B cell (primary cell): ENCODE measurements at regions not wholly inside any gene's neighbourhood (a gene's known extent, or its start where the extent isn't known, plus 50 kb on each side); places are given as distances from the start of the nearest gene placed in this dataset.

ENCODE experiments used
- ATAC-seq: fragments of 200-7000 bp; cut with Tn5 transposase; one replicate; pipeline ENCODE4 v1.10.0; 2021; ENCODE audit warnings: low read depth, mild to moderate bottlenecking, moderate number of reproducible peaks, moderate library complexity
- CTCF ChIA-PET: fragments of 350-600 bp; sonication (Branson Sonifier 250); formaldehyde crosslinking; loops from one replicate; lab custom pipeline; 2021; ENCODE audit warnings: antibody characterized with exemption, inconsistent platforms; lab: Charles Lee
- POLR2A ChIA-PET: fragments of 350-600 bp; sonication (Branson Sonifier 250); formaldehyde crosslinking; loops from one replicate; lab custom pipeline; 2021; ENCODE audit warnings: antibody characterized with exemption; lab: Charles Lee
- DNase-seq: peaks from one replicate; pipeline ENCODE4 v3.0.0; 2013
- H2AFZ ChIP-seq: 2 replicates; pipeline ENCODE4 v1.6.1; 2012; ENCODE audit warnings: mild to moderate bottlenecking, low read depth, low read length; ENCODE audit not compliant: insufficient read depth, poor library complexity, severe bottlenecking
- H3K27ac ChIP-seq, 2 donors: 1 replicate in 1 of 2; 2 replicates in 1 of 2; pipeline ENCODE4 v1.5.1; 2012 to 2013; ENCODE audit warnings: low read length in 2 of 2, mild to moderate bottlenecking in 2 of 2, moderate library complexity in 1 of 2
- H3K27me3 ChIP-seq, 4 experiments: fragments of 200-600 bp in 1 of 4; sonication (generic) in 1 of 4; replicated peaks in 1 of 4; 1 replicate in 2 of 4; 2 replicates in 2 of 4; pipeline versions ENCODE4 v1.6.1 to v1.7.0; 2013 to 2016; ENCODE audit warnings: low read length in 3 of 4, mild to moderate bottlenecking in 2 of 4, mixed read lengths in 1 of 4, moderate library complexity in 1 of 4; ENCODE audit not compliant: insufficient read depth in 4 of 4, control insufficient read depth in 3 of 4; ENCODE audit errors: control extremely low read depth in 1 of 4
- H3K36me3 ChIP-seq, 2 experiments: replicated peaks in 1 of 2; 1 replicate in 1 of 2; 2 replicates in 1 of 2; pipeline versions ENCODE4 v1.6.1 to v1.7.1; 2013; ENCODE audit warnings: low read length in 1 of 2; ENCODE audit not compliant: insufficient read depth in 2 of 2, control insufficient read depth in 1 of 2; ENCODE audit errors: control extremely low read depth in 1 of 2, extremely low read depth in 1 of 2
- H3K4me1 ChIP-seq, 2 donors: fragments of 200-600 bp in 1 of 2; sonication (generic) in 1 of 2; 1 replicate in 1 of 2; 2 replicates in 1 of 2; pipeline versions ENCODE4 v1.5.1 to v1.6.1; 2013 to 2017; ENCODE audit warnings: low read length in 2 of 2; ENCODE audit not compliant: control insufficient read depth in 2 of 2, insufficient read depth in 2 of 2
- H3K4me2 ChIP-seq: replicated peaks from 2 replicates; pipeline ENCODE3; 2012; ENCODE audit warnings: mild to moderate bottlenecking, low read depth, low read length; ENCODE audit not compliant: poor library complexity, severe bottlenecking
- H3K4me3 ChIP-seq, 5 experiments: fragments of 200-600 bp in 1 of 5; sonication (generic) in 1 of 5; 1 replicate in 3 of 5; 2 replicates in 2 of 5; pipeline versions ENCODE4 v1.5.1 to v1.7.0; 2011 to 2016; ENCODE audit warnings: low read length in 4 of 5, mild to moderate bottlenecking in 4 of 5, low read depth in 2 of 5, control low read depth in 1 of 5, moderate library complexity in 1 of 5; ENCODE audit not compliant: insufficient read depth in 1 of 5; ENCODE audit errors: control extremely low read depth in 1 of 5, extremely low read depth in 1 of 5
- H3K79me2 ChIP-seq: fragments of 200-600 bp; sonication (generic); one replicate; pipeline ENCODE4 v1.6.0; 2016; ENCODE audit warnings: low read length; ENCODE audit not compliant: control insufficient read depth, insufficient read depth
- H3K9ac ChIP-seq: fragments of 200-600 bp; sonication (generic); 2 replicates; pipeline ENCODE4 v1.6.1; 2017; ENCODE audit warnings: mild to moderate bottlenecking, low read length, moderate library complexity
- H3K9me3 ChIP-seq, 3 donors: one replicate each; pipeline versions ENCODE4 v1.6.1 to v1.7.1; 2013; ENCODE audit warnings: low read length in 2 of 3; ENCODE audit not compliant: control insufficient read depth in 2 of 3, insufficient read depth in 1 of 3; ENCODE audit errors: control extremely low read depth in 1 of 3
- H4K20me1 ChIP-seq: 2 replicates; pipeline ENCODE4 v1.6.0; 2012; ENCODE audit warnings: mild to moderate bottlenecking, low read length; ENCODE audit not compliant: insufficient read depth, control insufficient read depth, poor library complexity, severe bottlenecking
- H3K27ac Mint-ChIP-seq: one replicate; pipeline ENCODE4 v1.8.0; 2021; ENCODE audit warnings: mixed read lengths
- H3K27me3 Mint-ChIP-seq: one replicate; pipeline ENCODE4 v1.8.0; 2021; ENCODE audit warnings: mixed read lengths
- H3K4me1 Mint-ChIP-seq: one replicate; pipeline ENCODE4 v1.8.0; 2021; ENCODE audit warnings: mixed read lengths
- H3K4me3 Mint-ChIP-seq: one replicate; pipeline ENCODE4 v1.8.0; 2021; ENCODE audit warnings: mixed read lengths
- H3K9me3 Mint-ChIP-seq: one replicate; pipeline ENCODE4 v1.8.0; 2022; ENCODE audit warnings: mixed read lengths; ENCODE audit not compliant: insufficient read depth
- CTCF ChIP-seq: fragments of 200-600 bp; IDR thresholded peaks from one replicate; pipeline ENCODE4 v1.8.0; 2022; ENCODE audit warnings: antibody characterized with exemption, mild to moderate bottlenecking
- EZH2 ChIP-seq: IDR thresholded peaks from 2 replicates; pipeline ENCODE4 v1.6.1; 2012; ENCODE audit warnings: borderline replicate concordance, low read depth, mild to moderate bottlenecking, moderate library complexity, low read length; ENCODE audit not compliant: insufficient read depth, poor library complexity, severe bottlenecking
- WGBS: methylation state at CpG from one replicate; pipeline ENCODE4 v1.1.5; 2013; ENCODE audit warnings: missing lambda C conversion rate; ENCODE audit not compliant: insufficient coverage; 5-methylcytosine and 5-hydroxymethylcytosine counted together
- intact Hi-C: fragments of 100-400 bp; cut with micrococcal nuclease; formaldehyde crosslinking; loops from one replicate; pipeline ENCODE4 v1.10.0; 2022

- Histone ChIP-seq H3K9ac (no peak overlapping the region), H3K36me3 (no peaks in the 10 kb centered on the region), H3K79me2 (no peaks in the 10 kb centered on the region), H4K20me1 (no peaks in the 10 kb centered on the region), H3K27ac (no peak overlapping the region), H2AFZ (no peak overlapping the region), H3K4me2 (no peak overlapping the region), H3K27me3 (peaks cover 0 to 3% (median 0%) of the 10 kb centered on the region in 4 experiments), H3K9me3 (peaks cover 5 to 15% (median 13%) of the 10 kb centered on the region in 3 donors), H3K4me3 (no peak overlapping the region), H3K4me1 (no peaks in the 10 kb centered on the region)
- no peak for TF ChIP-seq CTCF
- TF ChIP-seq EZH2, result no peak
- no peak for ATAC-seq
- no peak overlapping the region for H3K4me3 Mint-ChIP-seq
- no peak for DNase-seq
- peaks cover 7% of the 10 kb centered on the region for H3K9me3 Mint-ChIP-seq
- no peaks in the 10 kb centered on the region for H3K27me3 Mint-ChIP-seq
- no CpG with 5 or more reads among the region's 3 CpGs for WGBS
- no peaks in the 10 kb centered on the region for H3K4me1 Mint-ChIP-seq
- intact Hi-C loops, result no loop called here
- no peak overlapping the region for H3K27ac Mint-ChIP-seq
- CTCF ChIA-PET, result interaction anchor here (1.1 kb wide), 1 partner anchor 12 kb away, joined by 3 read pairs; no protein-coding TSS in a partner anchor
- POLR2A ChIA-PET, result no interaction called here
Measured at GRCh38 chr17:77513045-77513444, 372.3 kb downstream of the SEC14L1 start.

GRCh38 chr17:77515227-77515626, 374.5 kb downstream of the SEC14L1 start:
- Mint-ChIP-seq H3K27ac (no peak overlapping the region), H3K4me3 (no peak overlapping the region), H3K27me3 (no peaks in the 10 kb centered on the region), H3K4me1 (no peaks in the 10 kb centered on the region), H3K9me3 (peaks cover 7% of the 10 kb centered on the region)
- ChIA-PET CTCF (interaction anchor here (1.2 to 1.3 kb wide), 2 partner anchors 184 to 499 kb away, joined by 3 read pairs; no protein-coding TSS in a partner anchor), POLR2A (no interaction called here)
- Histone ChIP-seq H3K9ac (no peak overlapping the region), H3K4me2 (no peak overlapping the region), H3K27ac (no peak overlapping the region), H2AFZ (no peak overlapping the region), H4K20me1 (no peaks in the 10 kb centered on the region), H3K27me3 (peaks cover 0 to 3% (median 0%) of the 10 kb centered on the region in 4 experiments), H3K4me3 (no peak overlapping the region), H3K79me2 (no peaks in the 10 kb centered on the region), H3K36me3 (no peaks in the 10 kb centered on the region), H3K9me3 (peaks cover 5 to 13% (median 12%) of the 10 kb centered on the region in 3 donors), H3K4me1 (no peaks in the 10 kb centered on the region)
- no peak for DNase-seq
- TF ChIP-seq CTCF (no peak), EZH2 (no peak)
- intact Hi-C loops, result no loop called here
- no peak for ATAC-seq
